GM12878 (cell line): ENCODE measurements at regions not wholly inside any gene's neighbourhood (a gene's known extent, or its start where the extent isn't known, plus 50 kb on each side); places are given as distances from the start of the nearest gene placed in this dataset.

Experiments
- ATAC-seq: fragments of 200-7000 bp; cut with Tn5 transposase; 3 replicates; pipeline ENCODE4 v1.9.1; 2020; ENCODE audit warnings: mild to moderate bottlenecking, moderate library complexity
- BruUV-seq: library from RNA; stranded (reverse); fragments of 400-500 nt; replicated peaks from 2 replicates; lab custom pipeline; 2021; lab: Mats Ljungman, UMichigan
- CTCF ChIA-PET: fragments of 300-600 bp; sonication (Branson Sonifier 250); formaldehyde crosslinking; extraction: SDS; loops from one replicate; lab custom pipeline; 2021; ENCODE audit warnings: inconsistent platforms; lab: Yijun Ruan, JAX
- POLR2A ChIA-PET: fragments of 350-600 bp; formaldehyde crosslinking; extraction: SDS; loops from one replicate; lab custom pipeline; 2021; ENCODE audit warnings: inconsistent platforms; lab: Charles Lee
- RAD21 ChIA-PET: fragments of 300-600 bp; sonication (Branson Sonifier 250); formaldehyde crosslinking; loops from one replicate; lab custom pipeline; 2023; ENCODE audit warnings: antibody characterized with exemption; ENCODE audit not compliant: unreplicated experiment; lab: Charles Lee
- SMC1A ChIA-PET: fragments of 300-600 bp; sonication (Branson Sonifier 250); formaldehyde crosslinking; loops from one replicate; lab custom pipeline; 2023; ENCODE audit not compliant: unreplicated experiment, uncharacterized antibody; lab: Charles Lee
- DNase-seq: peaks from one replicate; pipeline ENCODE4 v3.0.0-alpha.2; 2011; ENCODE audit warnings: low read depth, low spot score
- FAIRE-seq: peaks from 3 replicates; lab custom pipeline; 2011; peaks lifted over from hg19 to GRCh38; lab: Jason Lieb, UNC
- H2AFZ ChIP-seq: 2 replicates; pipeline ENCODE4 v1.6.0; 2011; ENCODE audit warnings: low read depth, low read length, control low read depth; ENCODE audit not compliant: control insufficient read depth
- H3K27ac ChIP-seq: 2 replicates; pipeline ENCODE4 v1.5.1; 2011; ENCODE audit warnings: control low read depth; ENCODE audit not compliant: control insufficient read depth, insufficient read depth
- H3K27me3 ChIP-seq, 2 experiments: replicated peaks in 1 of 2; 2 replicates each; pipeline versions ENCODE4 v1.6.0 to v1.6.1; 2011; ENCODE audit warnings: low read length in 1 of 2; ENCODE audit not compliant: control insufficient read depth in 2 of 2, insufficient read depth in 2 of 2
- H3K36me3 ChIP-seq, 2 experiments: 2 replicates each; pipeline ENCODE4 v1.5.1; 2011; ENCODE audit warnings: low read length in 1 of 2; ENCODE audit not compliant: control insufficient read depth in 2 of 2, insufficient read depth in 2 of 2
- H3K4me1 ChIP-seq: 2 replicates; pipeline ENCODE4 v1.6.1; 2011; ENCODE audit warnings: mild to moderate bottlenecking, low read length, moderate library complexity, mixed read lengths; ENCODE audit not compliant: control insufficient read depth, insufficient read depth
- H3K4me2 ChIP-seq: 2 replicates; pipeline ENCODE4 v1.6.0; 2011; ENCODE audit warnings: control low read depth; ENCODE audit not compliant: control insufficient read depth, insufficient read depth
- H3K4me3 ChIP-seq: fragments of 200-600 bp; sonication (generic); 2 replicates; pipeline ENCODE4 v1.5.1; 2016
- H3K79me2 ChIP-seq: 2 replicates; pipeline ENCODE4 v1.6.0; 2011; ENCODE audit warnings: low read length; ENCODE audit not compliant: control insufficient read depth, insufficient read depth
- H3K9ac ChIP-seq: 2 replicates; pipeline ENCODE4 v1.8.0; 2011; ENCODE audit warnings: low read length, control low read depth, mixed read lengths; ENCODE audit not compliant: control insufficient read depth, insufficient read depth
- H3K9me3 ChIP-seq: replicated peaks from 3 replicates; pipeline ENCODE4 v1.5.1; 2011; ENCODE audit warnings: mild to moderate bottlenecking, low read length; ENCODE audit not compliant: control insufficient read depth, insufficient read depth
- H4K20me1 ChIP-seq: 2 replicates; pipeline ENCODE4 v1.6.0; 2011; ENCODE audit not compliant: control insufficient read depth, insufficient read depth
- BACH1 ChIP-seq: fragments of 450-650 bp; IDR thresholded peaks from 2 replicates; pipeline ENCODE4 v1.6.1; 2017; ENCODE audit warnings: mild to moderate bottlenecking, borderline replicate concordance
- CBFB ChIP-seq: IDR thresholded peaks from 2 replicates; pipeline ENCODE4 v1.6.1; 2016; ENCODE audit warnings: antibody characterized with exemption, low read depth
- EGR1 ChIP-seq, 2 experiments: IDR thresholded peaks; 1 replicate in 1 of 2; 2 replicates in 1 of 2; pipeline ENCODE4 v1.6.1; 2011 to 2012; ENCODE audit warnings: low read depth in 2 of 2, low read length in 2 of 2, borderline replicate concordance in 1 of 2, mild to moderate bottlenecking in 1 of 2, moderate library complexity in 1 of 2
- FOXM1 ChIP-seq: IDR thresholded peaks from 2 replicates; pipeline ENCODE4 v1.6.1; 2012; ENCODE audit warnings: low read depth, mild to moderate bottlenecking, inconsistent platforms, low read length, moderate library complexity
- POLR2A ChIP-seq: IDR thresholded peaks from 2 replicates; pipeline ENCODE4 v1.6.1; 2011; ENCODE audit warnings: low read depth, mild to moderate bottlenecking, low read length
- POU2F2 ChIP-seq: IDR thresholded peaks from 3 replicates; pipeline ENCODE4 v1.6.1; 2011; ENCODE audit warnings: low read depth, mild to moderate bottlenecking, low read length, borderline replicate concordance
- RCOR1 ChIP-seq: conservative IDR thresholded peaks from 2 replicates; pipeline ENCODE4 v1.6.1; 2012; ENCODE audit warnings: low read depth, low read length, improper control_type of control experiment
- SIX5 ChIP-seq: IDR thresholded peaks from 2 replicates; pipeline ENCODE4 v1.6.1; 2011; ENCODE audit warnings: mild to moderate bottlenecking, low read depth, low read length, moderate library complexity; ENCODE audit not compliant: severe bottlenecking
- TAF1 ChIP-seq: IDR thresholded peaks from 2 replicates; pipeline ENCODE4 v1.6.1; 2011; ENCODE audit warnings: mild to moderate bottlenecking, low read depth, low read length, borderline replicate concordance
- YBX1 ChIP-seq: fragments of 450-650 bp; IDR thresholded peaks from 2 replicates; pipeline ENCODE4 v1.6.1; 2016; ENCODE audit warnings: antibody characterized with exemption
- YY1 ChIP-seq: IDR thresholded peaks from 2 replicates; pipeline ENCODE4 v1.6.1; 2011; ENCODE audit warnings: low read depth, mild to moderate bottlenecking, low read length
- WGBS: methylation state at CpG from one replicate; pipeline ENCODE4 v1.1.6; 2016; ENCODE audit warnings: low lambda C conversion rate; ENCODE audit not compliant: insufficient replicate concordance, insufficient coverage; ENCODE audit errors: missing lambda C conversion rate; 5-methylcytosine and 5-hydroxymethylcytosine counted together
- in situ Hi-C: fragments of 300-500 bp; cut with MboI; formaldehyde crosslinking; loops from 9 replicates; pipeline ENCODE4 v1.14.3; 2018; ENCODE audit warnings: mixed read lengths
- intact Hi-C: fragments of 100-400 bp; cut with micrococcal nuclease; formaldehyde crosslinking; loops from one replicate; pipeline ENCODE4 v1.14.2; 2022; ENCODE audit not compliant: unreplicated experiment
- TF ChIP-seq, protein P1 (sequence below): fragments of 450-650 bp; IDR thresholded peaks from 2 replicates; pipeline ENCODE4 v1.6.1; 2016; ENCODE audit warnings: mild to moderate bottlenecking
- TF ChIP-seq, protein P2 (sequence below): IDR thresholded peaks from 2 replicates; pipeline ENCODE4 v1.6.1; 2012; ENCODE audit warnings: low read depth, low read length, improper control_type of control experiment
- TF ChIP-seq, protein P3 (sequence below): IDR thresholded peaks from 2 replicates; pipeline ENCODE4 v1.6.1; 2011; ENCODE audit warnings: borderline replicate concordance, low read depth, mild to moderate bottlenecking, moderate library complexity, low read length; ENCODE audit not compliant: insufficient read depth, poor library complexity, severe bottlenecking

DNA sequence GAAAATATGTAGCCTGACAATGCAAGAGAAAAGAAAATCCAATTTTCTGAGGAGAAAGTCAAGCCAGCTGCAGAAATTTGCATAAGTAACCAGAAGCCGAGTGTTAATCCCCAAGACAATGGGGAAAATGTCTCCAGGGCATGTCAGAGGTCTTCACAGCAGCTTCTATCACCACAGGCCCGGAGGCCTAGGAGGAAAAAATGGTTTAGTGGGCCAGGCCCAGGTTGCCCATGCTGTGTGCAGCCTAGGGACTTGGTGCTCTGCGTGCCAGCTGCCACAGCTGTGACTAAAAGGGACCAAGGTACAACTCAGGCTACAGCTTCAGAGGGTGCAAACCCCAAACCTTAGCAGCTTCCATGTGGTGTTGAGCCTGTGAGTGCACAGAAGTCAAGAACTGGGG is 201.2 kb upstream of the SOX2 start:
- no peaks in the 10 kb centered on the region for H3K36me3 ChIP-seq
- ChIA-PET POLR2A (no interaction called here), SMC1A (no interaction called here)
- no peaks in the 10 kb centered on the region for H3K27me3 ChIP-seq
- no peaks in the 10 kb centered on the region for H3K4me1 ChIP-seq
- intact Hi-C loops (no loop called here), in situ Hi-C loops (no loop called here)
- no peak overlapping the region for H3K27ac ChIP-seq
- FAIRE-seq = no peak
- WGBS = 9% methylated on average over 3 of the region's 3 CpGs
- no peak overlapping the region for H3K4me2 ChIP-seq
- H3K9me3 ChIP-seq = no peaks in the 10 kb centered on the region; the same call in 2 of the 3 replicates
- no peaks in the 10 kb centered on the region for H3K79me2 ChIP-seq
- H2AFZ ChIP-seq = no peak overlapping the region
- TF ChIP-seq, protein P1, sequence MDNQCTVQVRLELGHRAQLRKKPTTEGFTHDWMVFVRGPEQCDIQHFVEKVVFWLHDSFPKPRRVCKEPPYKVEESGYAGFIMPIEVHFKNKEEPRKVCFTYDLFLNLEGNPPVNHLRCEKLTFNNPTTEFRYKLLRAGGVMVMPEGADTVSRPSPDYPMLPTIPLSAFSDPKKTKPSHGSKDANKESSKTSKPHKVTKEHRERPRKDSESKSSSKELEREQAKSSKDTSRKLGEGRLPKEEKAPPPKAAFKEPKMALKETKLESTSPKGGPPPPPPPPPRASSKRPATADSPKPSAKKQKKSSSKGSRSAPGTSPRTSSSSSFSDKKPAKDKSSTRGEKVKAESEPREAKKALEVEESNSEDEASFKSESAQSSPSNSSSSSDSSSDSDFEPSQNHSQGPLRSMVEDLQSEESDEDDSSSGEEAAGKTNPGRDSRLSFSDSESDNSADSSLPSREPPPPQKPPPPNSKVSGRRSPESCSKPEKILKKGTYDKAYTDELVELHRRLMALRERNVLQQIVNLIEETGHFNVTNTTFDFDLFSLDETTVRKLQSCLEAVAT = no peak
- TF ChIP-seq FOXM1 (no peak), BACH1 (no peak), RCOR1 (no peak), POLR2A (no peak), YY1 (no peak), POU2F2 (no peak), EGR1 (IDR thresholded peaks at IDR 0.05; ENCODE audit: borderline replicate concordance in 1 of 2, low read depth in 2 of 2, low read length in 2 of 2) (no peak)
- TF ChIP-seq, all 136 proteins: peak for 0
- Histone ChIP-seq H4K20me1 (no peaks in the 10 kb centered on the region), H3K4me3 (no peak overlapping the region), H3K9ac (no peak overlapping the region)
- ChIA-PET RAD21 (no interaction called here), CTCF (no interaction called here)
- DNase-seq = no peak
- no TSS peak for BruUV-seq
- ATAC-seq = no peak

DNA sequence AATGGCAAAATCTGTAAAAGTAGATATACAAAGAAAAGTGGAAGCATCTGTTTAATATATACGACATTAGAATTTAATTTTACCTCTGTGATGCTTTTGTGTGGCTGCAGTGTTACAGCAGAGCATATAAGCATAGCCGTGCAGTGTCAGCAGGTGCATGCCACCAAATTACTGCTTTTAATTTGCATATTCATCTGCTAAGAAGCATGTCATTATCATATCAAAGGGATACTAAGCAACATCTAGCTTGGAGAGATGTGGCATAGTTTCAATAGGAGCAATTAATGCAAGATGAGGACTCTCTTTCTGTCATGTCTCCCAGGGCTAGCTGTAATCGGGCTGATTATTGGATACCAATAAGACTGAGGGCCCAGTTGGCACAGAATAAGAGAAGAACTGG is 214.4 kb upstream of the SOX2 start:
- POLR2A ChIA-PET = no interaction called here
- no peak overlapping the region for H3K9ac ChIP-seq
- no peaks in the 10 kb centered on the region for H3K4me1 ChIP-seq
- H4K20me1 ChIP-seq = no peaks in the 10 kb centered on the region
- CTCF ChIA-PET = no interaction called here
- SMC1A ChIA-PET = interaction anchor here (1.2 kb wide), 1 partner anchor 8 kb away, joined by 3 read pairs; no protein-coding TSS in a partner anchor
- ATAC-seq (no peak), DNase-seq (no peak), FAIRE-seq (no peak)
- H3K4me3 ChIP-seq = no peak overlapping the region
- H3K4me2 ChIP-seq = no peak overlapping the region
- 33% methylated on average over 3 of the region's 3 CpGs for WGBS
- H3K79me2 ChIP-seq = no peaks in the 10 kb centered on the region
- RAD21 ChIA-PET = no interaction called here
- no peaks in the 10 kb centered on the region for H3K9me3 ChIP-seq
- BruUV-seq = no TSS peak
- no peak overlapping the region for H2AFZ ChIP-seq
- in situ Hi-C loops = no loop called here
- intact Hi-C loops = no loop called here
- H3K27me3 ChIP-seq = no peaks in the 10 kb centered on the region
- no peaks in the 10 kb centered on the region for H3K36me3 ChIP-seq
- H3K27ac ChIP-seq = no peak overlapping the region
- TF ChIP-seq CBFB = no peak
- TF ChIP-seq, protein P2, sequence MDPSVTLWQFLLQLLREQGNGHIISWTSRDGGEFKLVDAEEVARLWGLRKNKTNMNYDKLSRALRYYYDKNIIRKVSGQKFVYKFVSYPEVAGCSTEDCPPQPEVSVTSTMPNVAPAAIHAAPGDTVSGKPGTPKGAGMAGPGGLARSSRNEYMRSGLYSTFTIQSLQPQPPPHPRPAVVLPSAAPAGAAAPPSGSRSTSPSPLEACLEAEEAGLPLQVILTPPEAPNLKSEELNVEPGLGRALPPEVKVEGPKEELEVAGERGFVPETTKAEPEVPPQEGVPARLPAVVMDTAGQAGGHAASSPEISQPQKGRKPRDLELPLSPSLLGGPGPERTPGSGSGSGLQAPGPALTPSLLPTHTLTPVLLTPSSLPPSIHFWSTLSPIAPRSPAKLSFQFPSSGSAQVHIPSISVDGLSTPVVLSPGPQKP = no peak
- no peak for TF ChIP-seq TAF1
- TF ChIP-seq, protein P3, sequence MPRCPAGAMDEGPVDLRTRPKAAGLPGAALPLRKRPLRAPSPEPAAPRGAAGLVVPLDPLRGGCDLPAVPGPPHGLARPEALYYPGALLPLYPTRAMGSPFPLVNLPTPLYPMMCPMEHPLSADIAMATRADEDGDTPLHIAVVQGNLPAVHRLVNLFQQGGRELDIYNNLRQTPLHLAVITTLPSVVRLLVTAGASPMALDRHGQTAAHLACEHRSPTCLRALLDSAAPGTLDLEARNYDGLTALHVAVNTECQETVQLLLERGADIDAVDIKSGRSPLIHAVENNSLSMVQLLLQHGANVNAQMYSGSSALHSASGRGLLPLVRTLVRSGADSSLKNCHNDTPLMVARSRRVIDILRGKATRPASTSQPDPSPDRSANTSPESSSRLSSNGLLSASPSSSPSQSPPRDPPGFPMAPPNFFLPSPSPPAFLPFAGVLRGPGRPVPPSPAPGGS = no peak
- TF ChIP-seq SIX5 = no peak
- TF ChIP-seq POLR2A = no peak
- TF ChIP-seq YBX1 = no peak
